ENCODE measurements at regions not wholly inside any gene's neighbourhood (a gene's known extent, or its start where the extent isn't known, plus 50 kb on each side); places are given as distances from the start of the nearest gene placed in this dataset.

DNA sequence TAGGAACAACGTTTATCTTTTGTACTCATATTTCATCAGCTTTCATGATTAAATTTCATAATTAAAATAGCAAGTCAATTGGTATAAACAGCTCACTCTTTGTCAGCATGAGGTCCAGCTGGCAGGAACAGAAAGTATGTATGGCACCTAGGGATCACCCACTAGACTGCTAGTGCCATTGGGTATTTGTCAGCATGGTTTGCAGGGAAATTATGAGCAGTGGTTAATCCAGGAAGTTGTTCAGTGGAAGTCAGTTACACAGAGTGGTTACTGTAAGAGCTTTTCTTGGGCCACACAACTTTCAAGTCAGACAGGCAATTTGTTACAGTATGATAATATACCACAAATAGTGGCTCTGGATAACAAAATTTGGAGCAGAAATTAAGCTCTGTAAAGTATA, 340.3 kb upstream of the RGS6 start:
- TF ChIP-seq, protein P1, sequence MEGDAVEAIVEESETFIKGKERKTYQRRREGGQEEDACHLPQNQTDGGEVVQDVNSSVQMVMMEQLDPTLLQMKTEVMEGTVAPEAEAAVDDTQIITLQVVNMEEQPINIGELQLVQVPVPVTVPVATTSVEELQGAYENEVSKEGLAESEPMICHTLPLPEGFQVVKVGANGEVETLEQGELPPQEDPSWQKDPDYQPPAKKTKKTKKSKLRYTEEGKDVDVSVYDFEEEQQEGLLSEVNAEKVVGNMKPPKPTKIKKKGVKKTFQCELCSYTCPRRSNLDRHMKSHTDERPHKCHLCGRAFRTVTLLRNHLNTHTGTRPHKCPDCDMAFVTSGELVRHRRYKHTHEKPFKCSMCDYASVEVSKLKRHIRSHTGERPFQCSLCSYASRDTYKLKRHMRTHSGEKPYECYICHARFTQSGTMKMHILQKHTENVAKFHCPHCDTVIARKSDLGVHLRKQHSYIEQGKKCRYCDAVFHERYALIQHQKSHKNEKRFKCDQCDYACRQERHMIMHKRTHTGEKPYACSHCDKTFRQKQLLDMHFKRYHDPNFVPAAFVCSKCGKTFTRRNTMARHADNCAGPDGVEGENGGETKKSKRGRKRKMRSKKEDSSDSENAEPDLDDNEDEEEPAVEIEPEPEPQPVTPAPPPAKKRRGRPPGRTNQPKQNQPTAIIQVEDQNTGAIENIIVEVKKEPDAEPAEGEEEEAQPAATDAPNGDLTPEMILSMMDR (IDR thresholded peaks at IDR 0.05; ENCODE audit: insufficient read depth, low read length, poor library complexity, severe bottlenecking), result no peak
- TF ChIP-seq EZH2phosphoT487 (conservative IDR thresholded peaks at IDR 0.05; ENCODE audit: low read length), result no peak

Measured in SU-DHL-6 (cell line).